SH-SY5Y (cell line): ENCODE measurements at regions not wholly inside any gene's neighbourhood (a gene's known extent, or its start where the extent isn't known, plus 50 kb on each side); places are given as distances from the start of the nearest gene placed in this dataset.

Experiments
- GATA2 ChIP-seq: IDR thresholded peaks from 2 replicates; pipeline ENCODE4 v1.6.1; 2011; ENCODE audit warnings: mild to moderate bottlenecking, low read depth, low read length
- GATA3 ChIP-seq: IDR thresholded peaks from 2 replicates; pipeline ENCODE4 v1.6.1; 2011; ENCODE audit warnings: low read depth, mild to moderate bottlenecking, low read length, moderate library complexity

- TF ChIP-seq GATA3, result no peak
- TF ChIP-seq GATA2, result no peak
Measured at GRCh38 chr10:42952931-42953683, 123.8 kb upstream of the RET start.

DNA sequence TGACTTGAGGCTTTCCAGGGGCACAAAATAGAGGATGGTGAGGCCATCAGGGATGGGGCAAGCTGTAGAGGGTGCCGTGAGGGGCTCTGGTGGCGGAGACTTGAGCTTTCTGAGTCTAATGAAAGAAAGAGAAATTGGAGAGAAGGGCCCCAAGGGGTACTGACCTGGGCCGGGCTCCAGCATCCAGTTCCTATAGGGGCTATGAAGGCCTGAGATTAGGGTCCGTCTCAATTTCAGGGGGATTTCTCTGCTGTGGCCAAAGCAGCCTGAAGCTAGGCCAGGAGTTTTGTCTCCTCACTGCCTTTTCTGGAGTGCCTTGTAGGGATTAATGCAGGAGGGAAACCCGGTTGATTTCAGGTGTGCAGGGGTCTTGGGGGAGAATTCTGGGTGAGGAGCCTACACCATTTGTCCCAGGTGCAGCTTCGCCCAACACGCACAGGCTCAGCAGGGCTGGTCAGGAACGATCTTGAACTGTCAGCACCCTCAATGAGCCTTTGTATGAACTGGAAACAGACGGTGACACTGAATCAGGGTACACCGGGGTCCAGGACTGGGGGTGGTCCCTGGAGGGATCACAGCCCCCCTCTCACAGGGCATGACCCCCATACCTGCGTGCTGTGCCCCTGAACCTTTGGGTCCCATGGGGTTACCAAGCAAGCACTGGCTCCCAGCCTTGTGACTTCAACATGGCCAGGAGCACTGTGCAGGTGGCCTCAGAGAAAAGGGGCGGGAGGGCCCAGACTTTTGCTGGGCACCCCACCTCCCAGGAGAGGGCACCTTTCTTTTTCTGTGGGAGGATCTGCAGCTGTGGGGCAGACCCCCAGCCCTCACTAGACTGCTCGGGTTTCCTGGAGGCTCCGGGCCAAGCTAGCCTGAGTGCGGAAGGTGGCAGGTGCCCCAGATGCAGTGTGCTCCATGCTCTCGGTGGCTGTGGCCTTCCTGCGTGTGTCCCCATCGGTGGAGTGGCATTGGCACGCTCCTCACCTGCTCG lies 122.9 kb upstream of the RET start:
- TF ChIP-seq GATA2 (no peak), GATA3 (no peak)

GRCh38 chr10:42954766-42955492 lies 121.9 kb upstream of the RET start:
- TF ChIP-seq GATA3 (no peak), GATA2 (no peak)

- no peak for TF ChIP-seq GATA3
- no peak for TF ChIP-seq GATA2
Measured at GRCh38 chr10:42955493-42955889, 121.4 kb upstream of the RET start.

DNA sequence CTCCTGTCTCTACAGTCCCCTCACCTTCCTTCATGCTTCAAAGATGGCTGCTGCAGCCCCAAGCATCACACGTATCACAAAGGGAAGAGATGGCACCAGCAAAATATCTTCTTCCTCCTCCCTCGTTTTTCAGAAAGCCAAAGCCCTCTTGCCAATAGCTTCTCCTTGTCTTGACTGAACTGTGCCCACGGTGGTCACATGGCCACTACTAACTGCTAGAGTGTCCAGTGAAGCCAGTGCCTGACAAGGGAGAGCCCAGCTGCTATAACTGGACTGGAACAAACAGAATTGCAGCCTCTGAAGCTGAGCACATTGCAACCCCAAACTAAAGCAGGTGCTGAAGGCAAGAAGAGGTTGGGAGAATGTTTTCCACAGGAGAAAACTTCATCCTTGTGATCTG lies 120.8 kb upstream of the RET start:
- TF ChIP-seq GATA2 (no peak), GATA3 (no peak)

GRCh38 chr10:42958142-42958868 lies 118.6 kb upstream of the RET start:
- TF ChIP-seq GATA2 (no peak), GATA3 (no peak)

- no peak for TF ChIP-seq GATA2
- no peak for TF ChIP-seq GATA3
Measured at GRCh38 chr10:42959833-42960232, 117.0 kb upstream of the RET start.

DNA sequence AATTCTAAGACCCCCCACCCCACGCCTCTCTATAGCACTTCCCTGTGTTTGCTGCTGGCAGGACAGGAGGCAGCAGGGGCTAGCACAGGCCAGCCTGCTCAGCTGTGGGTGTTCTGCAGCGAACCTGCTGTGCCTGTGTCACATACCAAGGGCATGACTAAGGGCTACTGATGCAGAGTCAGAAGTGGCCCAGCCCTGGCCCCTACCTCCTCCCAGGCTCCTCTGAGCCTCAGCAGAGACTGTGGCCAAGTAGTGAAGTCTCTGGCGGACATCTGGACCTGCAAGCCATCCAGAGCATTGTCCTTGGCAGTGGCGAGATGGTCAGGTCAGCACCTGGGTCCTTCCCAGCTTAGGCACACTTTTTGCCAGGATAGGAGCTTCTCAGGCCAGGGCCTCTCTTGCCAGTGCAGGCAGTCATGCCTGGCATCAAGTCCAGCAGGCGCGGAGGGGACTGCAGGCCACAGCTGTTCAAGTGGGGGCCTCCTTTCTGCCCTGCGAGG lies 116.3 kb upstream of the RET start:
- TF ChIP-seq GATA3 (no peak), GATA2 (no peak)

DNA sequence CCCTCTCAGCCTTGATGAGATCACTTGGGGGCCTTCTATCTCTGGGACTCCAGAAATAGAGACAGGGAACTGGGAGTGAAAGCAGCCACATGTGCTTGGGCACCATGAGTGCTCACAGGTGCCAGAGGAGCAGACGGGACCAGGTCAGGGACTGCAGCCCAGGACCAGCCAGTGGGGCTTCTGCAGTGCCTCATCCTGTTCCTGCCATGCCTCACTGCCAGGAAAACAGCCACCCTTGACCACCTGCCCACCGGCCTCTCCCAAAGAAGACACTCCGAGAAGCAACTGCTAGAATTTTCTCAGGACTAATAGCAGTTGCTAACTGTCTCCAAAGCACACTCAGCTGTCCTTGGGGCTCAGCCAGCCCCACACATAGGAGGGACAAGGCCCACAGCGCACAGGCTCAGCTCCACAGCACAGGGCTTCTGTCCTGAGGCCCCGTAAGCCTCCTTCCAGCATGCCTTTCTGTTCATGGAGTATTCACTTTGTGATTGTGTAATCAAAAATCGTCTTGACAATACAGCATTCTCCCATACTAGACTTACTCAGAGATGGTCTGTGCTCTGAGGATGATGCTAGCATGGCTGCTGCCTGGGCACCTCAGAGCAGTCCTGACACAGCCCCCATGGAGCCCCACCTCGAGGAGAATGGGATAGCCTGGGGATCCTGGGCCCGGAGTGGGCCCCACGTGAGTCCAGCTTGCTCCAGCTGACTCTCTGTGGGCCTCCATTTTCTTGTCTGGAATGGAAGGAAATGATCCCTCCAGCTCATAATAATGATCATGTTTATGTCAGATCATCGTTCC lies 115.7 kb upstream of the RET start:
- no peak for TF ChIP-seq GATA3
- no peak for TF ChIP-seq GATA2

DNA sequence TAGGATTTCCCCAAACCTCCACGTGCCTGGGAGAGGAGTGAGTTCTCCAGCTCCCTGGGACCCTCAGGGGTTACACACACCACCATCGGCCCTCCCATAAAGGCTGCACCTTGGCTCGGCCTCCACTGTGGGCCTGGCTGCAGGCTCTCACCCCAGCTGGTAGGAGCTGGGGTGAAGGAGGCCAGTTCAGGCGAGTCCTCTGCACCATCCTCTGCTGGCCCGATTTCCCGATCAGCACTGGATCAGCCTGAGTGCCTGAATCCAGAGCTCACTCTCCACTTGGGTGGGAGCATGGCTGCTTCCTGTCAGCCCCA lies 115.1 kb upstream of the RET start:
- no peak for TF ChIP-seq GATA3

- no peak for TF ChIP-seq GATA2
- TF ChIP-seq GATA3, result no peak
Measured at GRCh38 chr10:42962110-42962901, 114.6 kb upstream of the RET start.

DNA sequence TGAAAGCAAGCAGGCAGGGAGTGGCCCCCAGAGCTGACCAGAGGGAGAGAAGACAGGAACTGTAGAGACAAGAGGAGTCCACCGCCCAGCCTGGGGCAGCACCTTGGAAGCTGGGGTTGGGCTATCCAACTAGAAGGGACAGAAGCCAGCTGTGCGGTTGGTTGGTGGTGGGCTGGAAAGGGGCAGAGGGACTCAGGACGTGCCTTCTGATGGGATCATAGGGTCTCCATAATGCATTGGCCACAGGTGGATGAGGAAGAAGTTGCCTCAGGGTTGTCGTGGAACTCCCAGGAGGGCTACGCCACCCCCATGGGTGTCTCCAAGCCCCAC lies 114.0 kb upstream of the RET start:
- TF ChIP-seq GATA2 (no peak), GATA3 (no peak)

GRCh38 chr10:42963312-42963711 lies 113.6 kb upstream of the RET start:
- TF ChIP-seq GATA3, result no peak
- TF ChIP-seq GATA2, result no peak
